ENCODE measurements at regions not wholly inside any gene's neighbourhood (a gene's known extent, or its start where the extent isn't known, plus 50 kb on each side); places are given as distances from the start of the nearest gene placed in this dataset.
A peak's percentile ranks its signal among the peaks of the same experiment; 100 is the strongest.

DNA sequence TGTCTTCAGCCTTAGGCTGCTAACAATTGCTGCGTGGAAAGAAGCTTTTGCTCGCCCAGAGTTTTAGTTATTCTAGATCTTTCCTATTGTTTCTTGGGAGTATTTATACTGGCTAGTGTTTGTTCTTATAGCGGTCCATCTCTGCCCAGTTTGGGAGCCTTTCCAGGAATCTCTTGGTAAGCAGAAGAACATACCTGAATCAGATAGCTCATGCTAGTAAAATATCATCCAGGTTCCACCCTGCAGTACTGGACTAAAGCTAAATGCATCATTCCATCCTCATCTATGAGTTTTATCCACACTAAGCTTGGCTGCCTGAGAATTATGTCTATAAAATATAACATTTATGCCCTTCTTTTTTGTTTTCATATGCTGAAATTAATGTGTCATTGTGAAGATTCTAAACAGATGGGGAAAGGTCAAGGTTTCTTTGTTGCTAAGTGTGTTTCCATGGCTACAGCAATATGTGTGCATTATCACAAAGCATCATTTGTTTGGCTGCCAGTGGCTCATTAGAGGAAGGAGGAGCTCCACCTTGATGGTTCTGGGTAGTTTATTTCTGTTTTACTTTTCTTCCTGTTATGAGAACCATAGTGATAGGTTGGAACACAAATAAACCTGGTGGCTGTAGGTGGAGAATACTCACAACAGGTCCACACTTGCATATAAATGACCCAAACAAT, 182.8 kb downstream of the PIK3C3 start:
- no peak for TF ChIP-seq CTCF (IDR thresholded peaks at IDR 0.05; ENCODE audit: low read depth, low read length)
- Histone ChIP-seq H3K36me3 (no peaks in the 10 kb centered on the region), H3K4me3 (no peak overlapping the region), H3K27me3 (no peaks in the 10 kb centered on the region), H3K27ac (no peak overlapping the region), H3K9me3 (ENCODE audit: low read depth) (no peaks in the 10 kb centered on the region), H3K4me1 (ENCODE audit: low read depth) (no peaks in the 10 kb centered on the region)
- no peak for DNase-seq (ENCODE audit: low read depth in 1 of 2, low spot score in 1 of 2)

GRCh38 chr18:42141439-42141838, 186.4 kb downstream of the PIK3C3 start:
- H3K36me3 ChIP-seq: no peaks in the 10 kb centered on the region
- no peak overlapping the region for H3K4me3 ChIP-seq
- H3K27me3 ChIP-seq: no peaks in the 10 kb centered on the region
- no peaks in the 10 kb centered on the region for H3K4me1 ChIP-seq (ENCODE audit: low read depth)
- DNase-seq (ENCODE audit: low read depth in 1 of 2, low spot score in 1 of 2): peak in 1 of 2 donors; percentile 2
- no peak for TF ChIP-seq CTCF (IDR thresholded peaks at IDR 0.05; ENCODE audit: low read depth, low read length)
- no peaks in the 10 kb centered on the region for H3K9me3 ChIP-seq (ENCODE audit: low read depth)
- H3K27ac ChIP-seq: no peak overlapping the region

GRCh38 chr18:42155024-42155423, 200.0 kb downstream of the PIK3C3 start:
- peak in 1 of 2 donors; percentile 77 for DNase-seq (ENCODE audit: low read depth in 1 of 2, low spot score in 1 of 2)
- Histone ChIP-seq H3K27ac (no peak overlapping the region), H3K4me1 (ENCODE audit: low read depth) (peaks cover 39% of the 10 kb centered on the region), H3K36me3 (no peaks in the 10 kb centered on the region), H3K27me3 (no peaks in the 10 kb centered on the region), H3K4me3 (no peak overlapping the region), H3K9me3 (ENCODE audit: low read depth) (no peaks in the 10 kb centered on the region)
- no peak for TF ChIP-seq CTCF (IDR thresholded peaks at IDR 0.05; ENCODE audit: low read depth, low read length)

- peak in 1 of 2 donors; percentile 18 for DNase-seq (ENCODE audit: low read depth in 1 of 2, low spot score in 1 of 2)
- Histone ChIP-seq H3K27me3 (no peaks in the 10 kb centered on the region), H3K4me1 (ENCODE audit: low read depth) (peaks cover 39% of the 10 kb centered on the region), H3K27ac (no peak overlapping the region), H3K9me3 (ENCODE audit: low read depth) (no peaks in the 10 kb centered on the region), H3K36me3 (no peaks in the 10 kb centered on the region), H3K4me3 (no peak overlapping the region)
- no peak for TF ChIP-seq CTCF (IDR thresholded peaks at IDR 0.05; ENCODE audit: low read depth, low read length)
Observed at GRCh38 chr18:42156281-42156680, 201.2 kb downstream of the PIK3C3 start.

- TF ChIP-seq CTCF (IDR thresholded peaks at IDR 0.05; ENCODE audit: low read depth, low read length): no peak
- Histone ChIP-seq H3K9me3 (ENCODE audit: low read depth) (no peaks in the 10 kb centered on the region), H3K4me1 (ENCODE audit: low read depth) (peaks cover 39% of the 10 kb centered on the region), H3K36me3 (no peaks in the 10 kb centered on the region), H3K4me3 (no peak overlapping the region), H3K27ac (no peak overlapping the region), H3K27me3 (no peaks in the 10 kb centered on the region)
- no peak for DNase-seq (ENCODE audit: low read depth in 1 of 2, low spot score in 1 of 2)
Observed at GRCh38 chr18:42157420-42157819, 202.4 kb downstream of the PIK3C3 start.

All from cardiac muscle cell (in vitro differentiated cells and primary cell).